PC-3 (cell line): ENCODE measurements at regions not wholly inside any gene's neighbourhood (a gene's known extent, or its start where the extent isn't known, plus 50 kb on each side); places are given as distances from the start of the nearest gene placed in this dataset.

ENCODE experiments used
- EZH2 ChIP-seq: fragments of 300-600 bp; sonication (generic); IDR thresholded peaks from one replicate; pipeline ENCODE4 v1.6.1; 2017; ENCODE audit warnings: antibody characterized with exemption, mild to moderate bottlenecking, low read length; ENCODE audit not compliant: unreplicated experiment
- TF ChIP-seq, protein P1 (sequence below): fragments of 300-600 bp; sonication (generic); conservative IDR thresholded peaks from 2 replicates; pipeline ENCODE4 v1.5.1; 2017; ENCODE audit warnings: antibody characterized with exemption, low read depth, mild to moderate bottlenecking, low read length

DNA sequence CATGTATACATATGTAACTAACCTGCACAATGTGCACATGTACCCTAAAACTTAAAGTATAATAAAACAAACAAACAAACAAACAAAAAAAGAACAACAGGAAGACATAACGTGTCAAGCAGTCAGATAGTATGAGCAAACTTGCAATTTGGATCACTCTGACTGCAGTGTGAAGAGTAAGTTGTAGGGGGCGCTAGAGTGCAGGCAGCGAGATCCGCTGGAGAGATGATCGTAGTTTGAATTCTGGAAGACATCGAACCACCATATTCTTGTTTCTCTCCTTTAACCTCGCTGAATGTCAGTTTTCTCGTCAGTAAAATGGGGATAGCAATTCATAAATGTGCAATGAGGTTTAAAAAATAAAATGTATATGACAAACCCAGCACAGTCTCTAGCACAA is 165.2 kb upstream of the LMCD1 start:
- TF ChIP-seq, protein P1, sequence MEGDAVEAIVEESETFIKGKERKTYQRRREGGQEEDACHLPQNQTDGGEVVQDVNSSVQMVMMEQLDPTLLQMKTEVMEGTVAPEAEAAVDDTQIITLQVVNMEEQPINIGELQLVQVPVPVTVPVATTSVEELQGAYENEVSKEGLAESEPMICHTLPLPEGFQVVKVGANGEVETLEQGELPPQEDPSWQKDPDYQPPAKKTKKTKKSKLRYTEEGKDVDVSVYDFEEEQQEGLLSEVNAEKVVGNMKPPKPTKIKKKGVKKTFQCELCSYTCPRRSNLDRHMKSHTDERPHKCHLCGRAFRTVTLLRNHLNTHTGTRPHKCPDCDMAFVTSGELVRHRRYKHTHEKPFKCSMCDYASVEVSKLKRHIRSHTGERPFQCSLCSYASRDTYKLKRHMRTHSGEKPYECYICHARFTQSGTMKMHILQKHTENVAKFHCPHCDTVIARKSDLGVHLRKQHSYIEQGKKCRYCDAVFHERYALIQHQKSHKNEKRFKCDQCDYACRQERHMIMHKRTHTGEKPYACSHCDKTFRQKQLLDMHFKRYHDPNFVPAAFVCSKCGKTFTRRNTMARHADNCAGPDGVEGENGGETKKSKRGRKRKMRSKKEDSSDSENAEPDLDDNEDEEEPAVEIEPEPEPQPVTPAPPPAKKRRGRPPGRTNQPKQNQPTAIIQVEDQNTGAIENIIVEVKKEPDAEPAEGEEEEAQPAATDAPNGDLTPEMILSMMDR = peak; percentile 57
- no peak for TF ChIP-seq EZH2
